Epithelial cell of prostate (primary cell): ENCODE measurements at regions not wholly inside any gene's neighbourhood (a gene's known extent, or its start where the extent isn't known, plus 50 kb on each side); places are given as distances from the start of the nearest gene placed in this dataset.
A peak's percentile ranks its signal among the peaks of the same experiment; 100 is the strongest.

Experiments used
- DNase-seq: peaks from one replicate; pipeline ENCODE4 v3.0.0-alpha.2; 2011; ENCODE audit warnings: low read depth, low spot score
- H3K27ac ChIP-seq: fragments of 450-650 bp; 2 replicates; pipeline ENCODE4 v1.5.1; 2017; ENCODE audit warnings: mild to moderate bottlenecking

DNA sequence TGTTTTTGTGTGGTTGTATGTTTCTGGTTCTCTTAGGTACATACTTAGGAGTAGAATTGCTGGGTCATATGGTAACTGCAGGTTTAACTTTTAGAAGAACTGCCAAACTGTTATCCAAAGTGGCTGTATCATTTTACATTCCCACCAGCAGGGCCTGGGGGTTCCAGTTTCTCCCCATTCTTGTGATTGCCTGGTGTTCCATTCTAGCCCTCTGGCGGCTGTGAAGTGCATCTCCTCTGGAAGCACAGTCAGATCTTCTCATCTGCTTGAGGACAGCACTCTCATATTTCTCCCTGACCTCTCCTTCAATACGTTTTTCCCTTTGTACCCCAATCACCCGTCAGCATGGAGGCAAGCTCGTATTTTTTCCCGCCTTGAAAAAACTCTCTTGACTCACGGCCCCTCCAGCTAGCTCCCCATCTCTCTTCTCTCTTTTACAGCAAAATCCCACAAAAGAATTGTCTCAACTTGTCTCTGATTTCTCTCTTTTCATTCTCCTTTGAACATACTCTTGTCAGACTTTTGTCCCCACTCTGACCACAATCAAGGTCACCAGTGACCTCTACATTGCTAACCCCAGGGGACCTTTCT lies 56.8 kb upstream of the THY1 start:
- no peak for DNase-seq

DNA sequence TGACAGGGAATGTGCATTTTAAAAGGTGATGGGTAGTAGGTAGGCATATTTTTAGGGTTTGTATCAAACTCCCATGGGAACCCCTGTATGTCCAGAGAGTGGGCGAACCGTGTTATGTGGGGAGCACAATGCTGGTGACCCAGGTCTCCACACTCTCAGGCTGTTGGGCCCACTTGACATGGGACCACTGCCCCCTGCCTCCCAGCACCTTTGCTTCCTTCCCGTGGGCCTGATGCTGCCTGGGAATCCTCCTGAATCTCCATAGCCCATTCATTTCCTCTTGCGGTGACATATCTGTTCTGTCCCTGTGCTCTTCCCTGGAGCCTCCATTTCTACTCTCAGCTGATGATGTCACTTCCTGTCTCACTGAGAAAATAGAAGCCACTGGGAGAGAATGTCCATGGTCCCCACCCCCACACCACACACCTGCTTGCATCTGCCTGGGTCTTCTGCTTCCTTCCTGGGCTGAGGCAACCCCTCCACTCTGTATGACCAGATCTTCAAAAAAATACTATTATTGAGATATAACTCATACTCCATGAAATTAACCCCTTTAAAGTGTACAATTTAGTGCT lies 55.8 kb upstream of the THY1 start:
- DNase-seq, result no peak
- H3K27ac ChIP-seq, result no peak overlapping the region

More for the DNA sequence above, 56.8 kb upstream of the THY1 start:
- H3K27ac ChIP-seq, result no peak overlapping the region

DNA sequence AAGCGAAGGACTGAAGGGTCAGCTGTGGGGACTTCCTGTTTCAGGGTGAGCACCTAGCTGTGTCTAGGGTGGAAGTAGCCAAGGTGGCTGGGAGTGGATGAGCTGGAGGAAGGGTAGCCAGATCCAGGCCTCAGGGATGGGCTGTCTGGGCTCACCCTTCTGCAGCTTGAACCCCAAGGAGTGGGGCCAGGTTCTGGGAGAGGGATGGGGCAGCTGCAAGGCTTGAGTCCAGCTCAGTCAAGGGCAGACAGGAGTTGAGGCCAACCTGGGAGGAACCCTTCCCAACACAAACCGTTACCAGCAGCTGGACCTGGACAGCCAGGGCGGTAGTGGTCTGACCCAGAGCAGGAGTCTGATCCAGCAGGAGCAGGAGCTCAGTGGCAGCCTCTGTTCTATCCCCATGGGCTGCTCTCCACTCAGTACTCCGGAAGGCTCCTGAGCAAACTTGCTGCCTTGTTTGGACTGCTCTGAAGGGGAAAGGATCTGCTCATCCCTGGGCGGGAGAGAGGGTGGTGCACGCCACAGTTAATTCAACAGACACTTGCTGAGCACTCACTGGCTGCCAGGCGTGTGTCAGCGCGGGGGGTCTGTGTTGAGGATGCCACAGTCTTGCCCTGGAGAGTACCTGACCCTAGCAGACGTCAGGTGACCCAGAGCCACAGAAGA lies 53.8 kb upstream of the THY1 start:
- no peak overlapping the region for H3K27ac ChIP-seq
- DNase-seq, result no peak

DNA sequence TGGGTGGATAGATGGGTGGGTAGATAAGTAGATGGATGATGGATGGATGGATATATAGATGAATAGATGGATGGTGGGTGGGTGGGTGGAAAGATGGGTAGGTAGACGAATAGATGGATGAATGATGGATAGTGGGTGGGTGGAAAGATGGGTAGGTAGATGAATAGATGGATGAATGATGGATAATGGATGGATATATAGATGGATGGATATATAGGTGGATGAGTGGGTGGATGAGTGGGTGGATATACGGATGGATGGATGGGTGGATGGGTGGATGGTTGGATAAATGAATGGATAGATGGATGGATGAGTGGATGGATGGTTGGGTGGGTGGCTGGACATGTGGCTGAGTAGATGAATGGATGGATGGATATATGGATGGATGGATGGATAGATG lies 53.1 kb upstream of the THY1 start:
- no peak for DNase-seq
- no peak overlapping the region for H3K27ac ChIP-seq

DNA sequence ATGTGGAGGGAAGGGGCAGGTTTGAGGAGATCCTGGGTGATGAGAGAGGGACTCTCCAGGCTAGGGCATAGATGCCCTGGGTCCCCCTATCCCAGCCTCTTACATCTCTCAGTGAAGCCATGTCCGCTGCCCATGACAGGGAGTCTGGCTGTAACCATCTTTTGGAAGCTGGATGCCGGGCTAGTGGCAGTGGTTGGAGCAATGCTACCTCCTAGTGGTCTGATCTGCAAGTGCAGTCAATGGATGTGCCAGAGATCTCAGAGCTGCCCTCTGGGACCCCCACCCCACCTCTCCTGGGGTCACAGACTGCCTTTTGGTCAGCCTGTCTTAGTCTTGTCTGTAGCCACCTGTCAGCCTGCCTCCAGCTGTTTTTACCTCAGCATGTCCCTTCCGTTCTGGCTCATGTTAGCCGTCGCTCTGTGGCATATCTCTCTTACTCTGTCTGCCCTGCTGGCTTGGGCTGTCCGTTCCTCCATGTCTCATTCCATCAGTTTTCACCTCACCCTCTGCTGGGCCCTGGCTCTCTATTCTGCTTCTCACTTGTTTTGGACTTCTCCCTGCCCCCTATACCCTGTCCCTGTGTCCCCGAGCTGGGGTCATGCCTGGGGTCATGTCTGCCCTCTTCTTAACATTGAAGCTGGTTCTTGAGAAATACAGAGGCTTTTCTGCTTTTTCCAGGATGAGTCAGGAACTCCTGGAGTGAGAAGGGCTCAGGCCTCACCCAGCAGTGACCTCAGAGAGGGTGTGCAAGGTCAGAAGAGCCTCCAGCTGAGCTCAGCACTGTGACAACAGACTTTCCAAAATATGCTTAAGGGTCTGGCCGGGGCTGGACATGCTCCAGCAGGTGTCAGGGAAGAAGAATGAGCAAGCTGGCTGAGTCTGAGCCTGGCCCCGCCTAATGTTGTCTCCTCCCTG lies 52.0 kb upstream of the THY1 start:
- DNase-seq, result no peak
- peak overlapping the region; percentile 43 for H3K27ac ChIP-seq

DNA sequence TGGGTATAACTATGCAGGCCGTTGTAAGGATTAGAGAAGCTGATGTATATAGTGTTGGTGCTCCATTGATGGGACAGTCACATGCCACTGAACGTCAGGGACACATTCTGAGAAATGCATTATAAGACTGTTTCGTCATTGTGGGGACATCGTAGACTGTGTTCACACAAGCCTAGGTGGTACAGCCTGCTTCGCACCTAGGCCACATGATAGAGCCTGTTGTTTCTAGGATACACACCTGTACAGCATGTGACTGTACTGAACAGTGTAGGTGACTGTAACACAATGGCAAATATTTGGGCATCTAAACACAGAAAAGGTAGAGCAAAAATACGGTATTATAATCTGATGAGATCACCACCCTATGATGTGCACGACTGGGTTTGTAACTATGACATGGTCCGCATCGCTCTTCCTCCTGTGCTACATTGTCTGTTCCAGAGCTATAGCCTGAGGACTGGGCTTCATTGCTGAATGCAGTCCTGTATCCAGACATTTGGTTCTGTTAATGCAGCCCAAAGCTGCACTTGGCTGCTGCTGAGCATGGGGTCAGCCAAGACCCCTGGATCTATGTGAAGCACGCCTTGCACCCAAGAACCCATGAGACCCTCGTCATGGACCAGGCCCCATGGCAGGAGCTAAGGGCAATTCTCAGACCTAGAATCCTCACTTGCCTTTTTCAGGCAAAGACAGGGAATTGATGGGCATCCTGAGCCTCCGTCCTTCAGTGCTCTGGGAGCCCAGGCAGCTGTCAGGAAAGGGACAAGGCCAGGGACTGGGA lies 51.1 kb upstream of the THY1 start:
- H3K27ac ChIP-seq, result no peak overlapping the region
- no peak for DNase-seq

DNA sequence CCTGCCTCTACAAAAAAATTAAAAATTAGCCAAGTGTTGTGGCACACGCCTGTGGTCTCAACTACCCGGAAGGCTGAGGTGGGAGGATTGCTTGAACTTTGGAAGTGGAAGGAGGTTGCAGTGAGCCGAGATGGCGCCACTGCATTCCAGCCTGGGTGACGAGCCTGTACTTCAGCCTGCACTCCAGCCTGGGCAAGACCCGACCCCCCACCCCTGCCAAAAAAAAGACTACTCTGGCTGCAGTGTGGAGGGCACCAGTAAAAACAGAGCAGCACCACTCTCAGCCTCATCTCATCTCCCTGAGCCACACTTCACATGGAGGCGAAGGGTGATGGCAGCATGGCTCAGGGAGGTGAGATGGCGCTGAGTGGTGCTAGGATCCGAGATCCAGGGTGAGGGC lies 50.3 kb upstream of the THY1 start:
- no peak for DNase-seq
- H3K27ac ChIP-seq, result no peak overlapping the region

DNA sequence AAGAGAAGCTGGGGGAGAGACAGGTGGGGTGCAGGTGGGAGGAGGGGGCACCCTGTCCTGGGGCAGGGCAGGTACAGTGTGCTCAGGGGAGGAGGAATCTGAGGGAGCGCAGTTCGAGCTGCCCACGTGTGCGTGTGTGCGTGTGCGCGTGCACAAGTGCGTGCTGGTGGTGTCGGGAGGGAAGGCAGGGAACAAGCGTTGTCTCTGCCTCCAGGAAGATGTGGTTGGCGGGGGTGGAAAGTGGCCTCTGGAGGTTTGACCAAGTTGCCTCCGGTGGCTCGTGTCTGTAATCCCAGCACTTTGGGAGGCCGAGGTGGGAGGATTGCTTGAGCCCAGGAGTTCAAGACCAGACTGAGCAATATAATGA lies 49.9 kb upstream of the THY1 start:
- no peak overlapping the region for H3K27ac ChIP-seq
- DNase-seq, result no peak
